Ammon's horn (tissue), 1 donor: ENCODE measurements at regions not wholly inside any gene's neighbourhood (a gene's known extent, or its start where the extent isn't known, plus 50 kb on each side); places are given as distances from the start of the nearest gene placed in this dataset.
"Not testable (repeated sequence)": the region's sequence is repeated elsewhere in the genome, so short reads cannot be mapped to it uniquely, and the experiment has no call there.

Source experiments
- DNase-seq: peaks from one replicate; pipeline ENCODE4 v3.0.0-alpha.2; 2016; ENCODE audit warnings: low spot score

- DNase-seq: no peak
Observed at GRCh38 chr18:14189858-14190257, 57.6 kb upstream of the ZNF519 start.

DNA sequence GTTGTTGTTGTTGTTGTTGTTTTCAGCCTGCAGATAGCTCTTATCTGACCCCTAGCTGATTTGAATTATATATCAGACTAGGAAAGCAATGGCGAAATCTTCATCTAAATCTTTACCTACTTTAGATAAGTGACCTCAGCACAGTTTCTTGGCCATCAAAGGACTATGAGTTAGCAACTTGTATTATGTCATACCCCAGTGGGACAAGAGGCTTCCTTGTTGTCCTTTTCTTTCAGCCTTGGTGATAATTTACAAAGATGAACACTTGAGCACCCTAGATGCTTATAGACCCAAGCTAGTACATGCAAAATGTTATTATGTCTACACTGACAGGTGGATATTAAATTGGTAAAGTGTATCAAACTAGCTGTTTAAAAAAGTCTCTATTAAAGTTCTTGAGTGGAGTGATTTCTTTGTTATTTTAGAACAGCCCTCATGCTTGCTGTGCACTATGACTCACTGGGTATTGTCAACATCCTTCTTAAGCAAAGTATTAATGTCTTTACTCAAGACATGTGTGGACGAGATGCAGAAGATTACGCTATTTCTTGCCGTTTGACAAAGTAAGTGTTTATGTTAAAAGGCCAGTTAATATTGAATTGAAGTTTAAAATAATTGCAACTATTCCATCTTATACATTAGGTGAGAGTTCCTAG, 56.6 kb upstream of the ZNF519 start:
- DNase-seq: not testable (repeated sequence)
